Cardiac muscle cell (in vitro differentiated cells and primary cell): ENCODE measurements at regions not wholly inside any gene's neighbourhood (a gene's known extent, or its start where the extent isn't known, plus 50 kb on each side); places are given as distances from the start of the nearest gene placed in this dataset.

Source experiments
- DNase-seq, 2 donors: peaks; one replicate each; pipeline versions ENCODE4 v3.0.0 to v3.0.0-alpha.2; 2010 to 2017; ENCODE audit warnings: low read depth in 1 of 2, low spot score in 1 of 2
- H3K27ac ChIP-seq: fragments of 200-600 bp; sonication (generic); 2 replicates; pipeline ENCODE4 v1.5.1; 2016
- H3K27me3 ChIP-seq: fragments of 200-600 bp; sonication (generic); 2 replicates; pipeline ENCODE4 v1.6.0; 2016; ENCODE audit warnings: control low read depth
- H3K36me3 ChIP-seq: fragments of 200-600 bp; sonication (generic); 2 replicates; pipeline ENCODE4 v1.5.1; 2016; ENCODE audit warnings: control low read depth
- H3K4me1 ChIP-seq: fragments of 200-600 bp; sonication (generic); 2 replicates; pipeline ENCODE4 v1.8.1; 2017; ENCODE audit warnings: low read depth, mild to moderate bottlenecking, mixed run types
- H3K4me3 ChIP-seq: fragments of 200-600 bp; sonication (generic); 2 replicates; pipeline ENCODE4 v1.5.1; 2016; ENCODE audit warnings: mild to moderate bottlenecking
- H3K9me3 ChIP-seq: fragments of 200-600 bp; sonication (generic); 2 replicates; pipeline ENCODE4 v1.5.1; 2017; ENCODE audit warnings: low read depth, mild to moderate bottlenecking, control low read depth
- TF ChIP-seq, protein P1 (sequence below): IDR thresholded peaks from 2 replicates; pipeline ENCODE4 v1.5.1; 2012; ENCODE audit warnings: low read depth, mild to moderate bottlenecking, low read length

DNA sequence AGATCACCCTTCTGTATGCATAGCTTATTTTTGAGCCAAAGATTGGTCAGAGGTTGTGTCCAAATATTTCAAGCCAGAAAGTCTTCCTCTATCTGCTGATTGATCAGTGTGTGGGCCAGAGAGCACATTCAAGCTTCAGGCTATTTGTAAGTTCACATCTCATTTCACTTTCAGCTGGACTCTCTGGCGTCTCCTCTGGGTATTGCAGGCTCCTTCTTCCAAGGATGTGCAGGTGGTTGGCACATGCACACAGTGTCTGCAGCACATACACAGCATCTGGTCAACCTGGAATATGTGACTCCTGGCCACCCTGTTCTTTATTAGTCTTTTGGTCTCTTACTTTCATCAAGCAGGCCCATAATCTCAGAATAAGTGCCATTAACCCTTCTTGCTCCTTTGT is 516.1 kb downstream of the ANXA1 start:
- no peak overlapping the region for H3K4me3 ChIP-seq
- H3K27me3 ChIP-seq = no peaks in the 10 kb centered on the region
- H3K36me3 ChIP-seq = no peaks in the 10 kb centered on the region
- H3K4me1 ChIP-seq = no peaks in the 10 kb centered on the region
- no peaks in the 10 kb centered on the region for H3K9me3 ChIP-seq
- TF ChIP-seq, protein P1, sequence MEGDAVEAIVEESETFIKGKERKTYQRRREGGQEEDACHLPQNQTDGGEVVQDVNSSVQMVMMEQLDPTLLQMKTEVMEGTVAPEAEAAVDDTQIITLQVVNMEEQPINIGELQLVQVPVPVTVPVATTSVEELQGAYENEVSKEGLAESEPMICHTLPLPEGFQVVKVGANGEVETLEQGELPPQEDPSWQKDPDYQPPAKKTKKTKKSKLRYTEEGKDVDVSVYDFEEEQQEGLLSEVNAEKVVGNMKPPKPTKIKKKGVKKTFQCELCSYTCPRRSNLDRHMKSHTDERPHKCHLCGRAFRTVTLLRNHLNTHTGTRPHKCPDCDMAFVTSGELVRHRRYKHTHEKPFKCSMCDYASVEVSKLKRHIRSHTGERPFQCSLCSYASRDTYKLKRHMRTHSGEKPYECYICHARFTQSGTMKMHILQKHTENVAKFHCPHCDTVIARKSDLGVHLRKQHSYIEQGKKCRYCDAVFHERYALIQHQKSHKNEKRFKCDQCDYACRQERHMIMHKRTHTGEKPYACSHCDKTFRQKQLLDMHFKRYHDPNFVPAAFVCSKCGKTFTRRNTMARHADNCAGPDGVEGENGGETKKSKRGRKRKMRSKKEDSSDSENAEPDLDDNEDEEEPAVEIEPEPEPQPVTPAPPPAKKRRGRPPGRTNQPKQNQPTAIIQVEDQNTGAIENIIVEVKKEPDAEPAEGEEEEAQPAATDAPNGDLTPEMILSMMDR = no peak
- no peak for DNase-seq
- H3K27ac ChIP-seq = no peak overlapping the region

- H3K9me3 ChIP-seq = no peaks in the 10 kb centered on the region
- H3K36me3 ChIP-seq = no peaks in the 10 kb centered on the region
- no peaks in the 10 kb centered on the region for H3K4me1 ChIP-seq
These were observed 529.2 kb downstream of the ANXA1 start for GRCh38 chr9:73680831-73681230.

GRCh38 chr9:73682789-73683188 is 531.1 kb downstream of the ANXA1 start:
- no peaks in the 10 kb centered on the region for H3K4me1 ChIP-seq
- no peaks in the 10 kb centered on the region for H3K27me3 ChIP-seq
- H3K9me3 ChIP-seq = no peaks in the 10 kb centered on the region
- no peaks in the 10 kb centered on the region for H3K36me3 ChIP-seq
- no peak overlapping the region for H3K27ac ChIP-seq
- DNase-seq = peak in 1 of 2 donors; percentile 6
- no peak overlapping the region for H3K4me3 ChIP-seq
- TF ChIP-seq, protein P1 = no peak

More at GRCh38 chr9:73680831-73681230, 529.2 kb downstream of the ANXA1 start:
- Histone ChIP-seq H3K27me3 (no peaks in the 10 kb centered on the region), H3K4me3 (no peak overlapping the region), H3K27ac (no peak overlapping the region)
- TF ChIP-seq, protein P1 = no peak
- DNase-seq = peak in 1 of 2 donors; percentile 61

GRCh38 chr9:73683862-73684591 is 532.4 kb downstream of the ANXA1 start:
- TF ChIP-seq, protein P1 = peak; percentile 53
- Histone ChIP-seq H3K9me3 (no peaks in the 10 kb centered on the region), H3K36me3 (no peaks in the 10 kb centered on the region), H3K27me3 (no peaks in the 10 kb centered on the region), H3K4me3 (no peak overlapping the region), H3K27ac (no peak overlapping the region), H3K4me1 (no peaks in the 10 kb centered on the region)
- DNase-seq = peak; percentile 40 to 69

GRCh38 chr9:73684601-73685000 is 532.9 kb downstream of the ANXA1 start:
- H3K27ac ChIP-seq = no peak overlapping the region
- H3K4me1 ChIP-seq = no peaks in the 10 kb centered on the region
- no peaks in the 10 kb centered on the region for H3K9me3 ChIP-seq
- H3K4me3 ChIP-seq = no peak overlapping the region
- no peaks in the 10 kb centered on the region for H3K27me3 ChIP-seq
- H3K36me3 ChIP-seq = no peaks in the 10 kb centered on the region
- DNase-seq = peak in 1 of 2 donors; percentile 5
- TF ChIP-seq, protein P1 = no peak
